GM19463 (cell line): ENCODE measurements at regions not wholly inside any gene's neighbourhood (a gene's known extent, or its start where the extent isn't known, plus 50 kb on each side); places are given as distances from the start of the nearest gene placed in this dataset.
"Not testable (repeated sequence)": the region's sequence is repeated elsewhere in the genome, so short reads cannot be mapped to it uniquely, and the experiment has no call there.

ENCODE experiments used
- ATAC-seq: cut with Tn5 transposase; IDR thresholded peaks from one replicate; pipeline ENCODE4 v1.9.1; 2021; ENCODE audit warnings: mild to moderate bottlenecking, moderate library complexity; ENCODE audit not compliant: unreplicated experiment

DNA sequence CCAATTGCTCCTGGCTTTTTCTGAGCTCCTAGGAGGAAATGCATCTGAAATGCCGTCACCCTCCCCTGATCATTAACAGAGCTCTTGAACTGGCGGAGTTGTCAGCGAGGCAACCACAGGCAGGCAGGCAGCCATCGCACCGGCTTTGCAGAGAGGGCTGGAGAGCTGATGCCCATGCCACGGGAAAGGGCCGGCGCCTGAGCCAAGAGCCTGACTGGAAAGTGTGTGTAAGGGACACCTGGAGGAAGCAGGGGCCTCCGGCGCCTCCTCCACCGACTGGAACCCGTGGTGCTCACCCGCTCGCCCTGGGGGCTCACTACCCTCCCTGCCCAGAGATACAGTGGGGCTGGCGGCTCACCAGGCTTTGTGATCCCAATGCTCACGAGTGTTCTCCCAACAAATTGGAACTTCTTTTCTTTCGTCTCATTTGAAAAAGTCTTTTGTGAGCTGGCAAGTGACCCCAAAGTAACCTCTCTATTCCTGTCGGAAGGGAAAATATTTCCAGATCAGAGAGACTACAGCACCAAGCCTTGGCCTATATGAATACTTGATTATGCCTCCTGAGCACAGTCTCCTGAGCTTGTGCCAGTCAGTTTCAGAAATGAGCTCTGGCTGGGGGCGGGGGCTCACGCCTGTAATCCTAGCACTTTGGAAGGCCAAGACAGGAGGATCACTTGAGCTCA, 97.7 kb upstream of the SLC25A33 start:
- no peak for ATAC-seq

DNA sequence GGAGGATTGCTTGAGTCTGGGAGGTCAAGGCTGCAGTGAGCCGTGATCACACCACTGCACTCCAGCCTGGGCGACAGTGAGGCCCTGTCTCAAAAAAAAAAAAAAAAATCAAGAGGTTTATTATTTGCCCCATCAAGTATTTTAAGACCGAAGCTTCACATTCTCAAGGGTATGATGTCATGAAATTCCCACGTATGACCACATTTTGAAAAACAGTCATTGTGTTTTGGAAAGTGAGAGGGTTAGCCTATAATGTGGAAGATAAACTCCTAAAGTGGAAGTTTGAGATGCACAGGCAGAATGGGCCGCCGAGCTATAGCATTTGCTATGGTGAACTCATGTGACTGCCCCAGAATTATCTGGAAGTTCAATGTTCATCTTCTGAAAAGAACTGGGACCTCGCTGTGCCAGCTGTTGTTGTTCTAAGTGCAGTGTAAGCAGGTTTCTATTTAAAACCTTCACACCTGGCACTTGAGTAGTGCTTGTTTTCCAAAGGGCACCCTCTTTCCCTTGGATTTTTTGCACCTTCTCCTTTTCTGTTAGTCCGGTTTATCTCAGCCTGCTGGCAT, 96.9 kb upstream of the SLC25A33 start:
- ATAC-seq, result no peak

DNA sequence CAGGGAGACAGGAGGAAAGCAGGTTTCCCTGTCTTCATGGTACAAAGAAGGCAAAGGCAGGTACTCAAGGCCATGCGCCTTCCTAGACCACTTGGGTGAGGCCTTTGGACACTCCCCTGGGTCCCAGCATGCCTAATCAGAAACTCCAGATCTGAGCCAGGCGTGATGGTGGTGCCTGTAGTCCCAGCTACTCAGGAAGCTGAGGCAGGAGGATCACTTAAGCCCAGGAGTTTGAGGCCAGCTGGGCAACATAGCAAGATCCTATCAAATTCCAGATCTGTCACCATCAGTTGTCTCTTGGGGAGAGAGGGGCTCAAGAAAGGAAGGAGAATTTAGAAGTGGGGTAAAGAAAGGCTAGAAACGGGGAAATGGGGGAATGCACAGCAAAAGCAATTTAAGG, 96.3 kb upstream of the SLC25A33 start:
- no peak for ATAC-seq

DNA sequence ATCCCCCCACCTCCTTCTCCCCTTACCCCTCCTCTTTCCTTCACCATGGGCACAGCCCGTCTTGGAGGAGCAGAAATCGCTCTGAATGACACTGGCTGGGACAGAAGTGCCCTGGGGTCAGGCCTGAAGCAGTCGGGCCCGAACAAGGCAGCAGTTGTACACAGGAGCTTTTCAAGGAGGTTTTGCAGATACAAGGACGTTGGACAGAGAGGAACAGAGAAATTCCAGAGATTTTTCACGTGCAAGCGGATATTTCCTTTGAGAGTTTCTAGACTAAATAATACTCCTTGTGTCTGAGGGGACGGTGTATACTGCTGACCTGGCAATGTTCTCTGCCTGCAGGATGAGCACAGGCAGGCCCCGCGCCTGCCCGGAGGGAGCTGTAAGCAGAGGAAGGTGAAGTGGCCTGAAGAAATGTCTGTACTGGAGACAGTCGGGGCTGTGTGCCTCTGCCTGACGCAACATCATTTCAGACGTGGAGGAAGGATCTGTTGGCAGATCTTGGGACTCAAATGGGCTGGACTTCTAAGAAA, 95.3 kb upstream of the SLC25A33 start:
- ATAC-seq, result no peak

DNA sequence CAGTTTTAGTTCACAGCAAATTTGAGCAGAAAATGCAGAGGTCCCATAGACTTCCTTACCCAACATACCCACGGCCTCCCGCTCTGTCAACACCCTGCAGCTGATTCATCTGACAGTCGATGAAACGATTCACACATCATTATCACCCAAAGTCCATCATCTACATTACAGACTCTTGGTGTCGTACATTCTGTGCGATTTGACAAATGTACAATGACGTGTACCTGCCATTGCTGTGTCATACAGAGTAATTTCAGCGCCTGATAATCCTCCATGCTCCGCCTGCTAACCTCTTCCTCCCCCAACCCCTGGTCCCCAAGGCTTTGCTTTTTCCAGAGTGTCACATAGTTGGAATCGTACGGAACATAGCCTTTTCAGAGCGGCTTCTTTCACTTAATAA, 94.7 kb upstream of the SLC25A33 start:
- no peak for ATAC-seq

DNA sequence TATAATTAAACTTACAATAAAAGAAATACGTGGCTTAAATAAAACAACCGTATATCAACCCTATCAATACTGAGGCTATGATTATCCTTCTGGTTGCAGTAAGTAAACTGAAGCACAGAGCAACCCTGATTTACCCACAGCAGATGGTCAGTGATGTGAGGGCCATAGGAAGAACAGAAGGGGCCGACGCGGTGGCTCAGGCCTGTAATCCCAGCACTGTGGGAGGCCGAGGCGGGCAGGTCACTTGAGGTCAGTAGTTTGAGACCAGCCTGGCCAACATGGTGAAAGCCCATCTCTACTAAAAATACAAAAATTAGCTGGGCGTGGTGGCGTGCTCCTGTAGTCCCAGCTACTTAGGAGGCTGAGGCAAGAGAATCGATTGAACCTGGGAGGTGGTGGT, 94.2 kb upstream of the SLC25A33 start:
- ATAC-seq, result not testable (repeated sequence)

DNA sequence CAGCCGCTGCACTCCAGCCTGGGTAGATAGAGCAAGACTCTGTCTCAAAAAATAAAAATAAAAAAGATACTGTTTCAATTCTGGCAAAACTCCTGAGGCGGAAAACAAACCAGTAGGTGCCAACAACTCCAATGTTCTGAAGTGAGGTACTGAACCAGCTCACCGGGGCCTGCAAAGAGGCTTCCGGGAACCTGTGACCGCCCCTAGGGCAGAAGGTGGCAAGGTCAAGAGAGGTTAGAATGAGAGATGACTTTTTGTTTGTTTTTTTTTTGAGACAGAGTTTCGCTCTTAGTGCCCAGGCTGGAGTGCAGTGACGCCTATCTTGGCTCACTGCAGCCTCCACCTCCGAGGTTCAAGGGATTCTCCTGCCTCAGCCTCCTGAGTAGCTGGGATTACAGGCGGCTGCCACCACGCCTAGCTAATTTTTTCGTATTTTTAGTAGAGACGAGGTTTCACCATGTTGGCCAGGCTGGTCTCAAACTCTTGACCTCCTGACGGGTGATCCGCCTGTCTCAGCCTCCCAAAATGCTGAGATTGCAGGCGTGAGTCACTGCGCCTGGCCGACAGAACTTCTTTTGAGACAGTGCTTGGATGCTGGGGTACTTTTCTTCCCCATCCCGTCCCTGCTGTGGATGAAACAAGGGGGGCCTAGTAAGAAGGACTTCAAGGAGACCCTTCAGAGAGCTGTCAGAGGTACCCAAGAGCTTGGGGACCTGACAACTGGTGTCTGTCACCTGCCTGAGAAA, 91.9 kb upstream of the SLC25A33 start:
- ATAC-seq, result no peak

DNA sequence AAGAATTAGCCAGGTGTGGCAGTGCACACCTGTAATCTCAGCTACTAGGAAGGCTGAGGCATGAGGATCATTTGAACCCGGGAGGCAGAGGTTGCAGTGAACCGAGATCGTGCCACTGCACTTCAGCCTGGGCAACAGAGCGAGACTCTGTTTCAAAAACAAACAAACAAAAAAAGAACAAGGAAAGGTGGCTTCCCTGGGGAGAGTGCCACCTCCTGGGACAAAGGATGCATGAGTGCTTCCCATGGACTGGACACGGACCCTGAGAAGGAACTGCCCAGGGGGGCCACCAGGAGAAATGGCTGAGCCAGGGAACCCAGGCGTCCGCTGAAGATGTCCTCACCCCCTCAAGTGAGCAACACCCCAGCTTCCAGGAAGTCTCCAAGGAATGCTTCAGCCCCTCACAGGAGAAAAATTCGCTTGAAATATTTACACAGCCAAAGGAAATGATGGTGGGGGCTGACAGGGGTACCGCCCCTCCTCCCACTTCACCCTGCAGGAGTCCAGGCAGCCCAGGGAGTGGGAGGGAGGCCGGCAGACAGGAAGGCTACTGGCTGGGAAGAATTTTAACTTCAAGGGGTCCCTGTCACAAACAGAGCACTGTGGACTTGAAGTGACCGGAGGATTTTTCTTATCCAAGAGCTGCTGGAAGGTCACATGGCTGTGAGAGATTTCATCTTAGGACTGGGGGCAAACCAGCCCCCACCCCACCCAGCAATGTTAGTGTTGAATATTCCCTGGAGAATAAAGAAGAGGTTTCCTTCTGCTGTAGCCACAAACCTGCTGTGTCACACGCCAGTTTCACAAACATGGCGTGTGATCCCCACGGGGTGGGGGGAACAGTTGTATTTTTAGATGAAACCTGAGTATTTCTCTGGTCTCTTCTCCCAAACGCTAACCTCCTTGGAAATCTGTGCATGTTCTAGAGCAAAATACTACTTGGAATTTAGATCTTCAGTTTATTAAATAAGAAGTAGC, 90.8 kb upstream of the SLC25A33 start:
- ATAC-seq, result no peak

DNA sequence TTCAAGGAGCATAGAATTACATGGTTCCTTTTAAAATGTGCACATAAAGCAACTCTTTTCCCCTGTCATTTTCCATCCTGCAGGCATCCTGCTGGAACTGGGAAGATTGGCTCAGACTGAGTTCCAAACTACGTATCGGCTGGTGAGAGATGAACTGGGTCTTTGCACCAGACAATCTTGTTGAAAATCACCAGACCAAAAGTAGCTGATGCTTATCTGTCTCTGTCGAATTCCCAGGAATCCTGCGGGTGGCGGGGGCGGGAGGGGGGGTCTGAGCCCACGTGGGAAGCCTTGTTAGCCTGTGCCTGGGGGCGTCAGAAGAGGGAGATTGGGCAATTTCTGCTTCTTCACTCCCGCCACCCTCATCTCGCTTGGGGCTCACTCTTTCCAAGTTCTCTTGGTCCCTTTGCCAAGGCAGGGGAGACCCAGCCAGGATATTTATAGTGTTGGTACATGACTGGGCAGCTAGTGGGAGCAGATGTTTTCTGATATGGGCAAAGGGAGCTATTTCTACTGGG, 90.1 kb upstream of the SLC25A33 start:
- ATAC-seq, result no peak

DNA sequence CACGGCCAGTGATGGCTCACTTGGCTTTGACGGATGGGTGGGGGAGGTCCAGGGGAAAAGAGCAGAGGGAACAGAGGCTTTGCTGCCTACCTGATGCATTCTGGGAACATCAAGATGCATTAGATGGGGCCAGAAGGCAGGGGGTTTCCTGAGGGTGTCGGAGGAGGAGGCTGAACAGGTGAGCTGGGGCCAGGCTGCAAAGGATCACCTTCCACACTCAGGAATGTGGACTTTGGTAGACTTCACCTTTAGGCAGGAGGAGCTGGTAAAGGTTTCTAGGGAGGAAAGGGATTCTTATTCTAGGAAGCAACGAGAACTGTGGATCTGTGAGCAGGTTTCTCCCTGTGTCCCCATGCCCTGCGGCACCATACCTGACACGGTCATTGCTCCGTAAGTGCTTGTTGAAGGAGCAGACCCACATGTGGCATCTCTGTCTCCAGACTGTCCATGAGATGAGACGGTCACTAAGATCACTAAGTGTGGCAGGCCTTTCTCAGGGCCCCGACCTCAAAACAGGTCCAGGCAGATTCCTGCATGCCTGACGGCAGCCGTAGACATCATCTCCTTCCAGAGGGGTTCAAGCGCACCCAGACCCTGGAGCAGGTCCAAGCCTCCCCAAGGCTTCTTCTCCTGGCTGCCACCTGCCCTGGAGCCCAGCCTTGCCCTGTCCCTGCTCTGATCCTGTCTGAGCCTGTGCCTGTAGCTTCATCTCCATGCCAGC, 89.1 kb upstream of the SLC25A33 start:
- ATAC-seq, result no peak

DNA sequence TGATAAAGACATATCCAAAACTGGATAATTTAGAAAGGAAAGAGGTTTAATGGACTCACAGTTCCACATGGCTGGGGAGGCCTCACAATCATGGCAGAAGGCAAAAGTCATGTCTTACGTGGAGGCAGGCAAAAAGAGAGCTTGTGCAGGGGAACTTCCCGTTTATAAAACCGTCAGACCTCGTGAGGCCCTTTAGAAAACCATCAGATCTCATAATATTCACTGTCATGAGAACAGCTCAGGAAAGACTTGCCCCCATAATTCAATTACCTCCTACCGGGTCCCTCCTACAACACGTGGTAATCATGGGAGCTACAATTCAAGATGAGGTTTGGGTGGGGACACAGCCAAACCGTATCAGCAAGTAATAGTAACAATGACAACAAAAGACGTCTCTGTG, 88.2 kb upstream of the SLC25A33 start:
- ATAC-seq, result no peak

DNA sequence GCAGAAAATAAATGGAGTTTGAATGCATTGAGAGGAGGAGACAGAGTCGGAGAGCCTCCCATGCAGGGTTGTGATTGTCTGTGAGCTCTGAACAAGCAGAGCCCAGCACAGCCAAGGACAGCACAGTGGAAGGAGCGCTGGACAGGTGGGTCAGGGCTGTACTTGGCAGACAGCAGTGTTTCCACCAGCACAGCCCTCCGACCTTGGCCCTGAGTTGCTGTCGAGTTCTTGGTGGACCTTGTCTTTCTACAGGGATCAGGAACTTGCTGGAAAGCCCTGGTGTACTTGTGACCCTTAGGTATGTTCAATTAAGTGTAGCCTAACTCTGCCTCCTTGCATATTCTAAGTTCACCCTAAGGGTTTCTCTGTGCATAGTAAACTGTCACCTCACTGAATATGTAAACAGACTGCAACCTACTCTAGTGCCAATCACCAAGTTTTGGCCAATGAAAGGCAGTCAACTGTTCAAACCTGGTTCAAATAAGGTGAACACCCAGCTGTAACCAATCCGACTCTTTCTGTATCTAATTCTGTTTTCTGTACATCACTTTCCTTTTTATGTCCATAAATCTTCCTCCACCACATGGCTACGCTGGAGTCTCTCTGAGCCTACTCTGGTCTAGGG, 86.6 kb upstream of the SLC25A33 start:
- ATAC-seq, result no peak

DNA sequence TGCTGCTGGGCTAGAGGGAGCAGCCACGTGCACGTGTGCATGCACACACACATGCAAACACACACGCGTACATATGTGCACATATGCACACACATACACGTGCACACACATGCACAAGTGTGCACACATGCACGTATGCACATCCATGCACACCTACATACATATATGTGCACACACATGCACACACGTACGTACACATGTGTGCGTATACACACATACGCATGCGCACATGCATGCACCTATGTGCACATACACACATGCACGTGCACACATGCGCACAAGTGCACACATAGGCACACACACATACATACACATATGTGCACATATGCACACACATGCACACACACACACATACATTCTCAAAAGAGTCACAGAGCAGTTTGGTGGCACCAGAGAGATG, 85.9 kb upstream of the SLC25A33 start:
- no peak for ATAC-seq

DNA sequence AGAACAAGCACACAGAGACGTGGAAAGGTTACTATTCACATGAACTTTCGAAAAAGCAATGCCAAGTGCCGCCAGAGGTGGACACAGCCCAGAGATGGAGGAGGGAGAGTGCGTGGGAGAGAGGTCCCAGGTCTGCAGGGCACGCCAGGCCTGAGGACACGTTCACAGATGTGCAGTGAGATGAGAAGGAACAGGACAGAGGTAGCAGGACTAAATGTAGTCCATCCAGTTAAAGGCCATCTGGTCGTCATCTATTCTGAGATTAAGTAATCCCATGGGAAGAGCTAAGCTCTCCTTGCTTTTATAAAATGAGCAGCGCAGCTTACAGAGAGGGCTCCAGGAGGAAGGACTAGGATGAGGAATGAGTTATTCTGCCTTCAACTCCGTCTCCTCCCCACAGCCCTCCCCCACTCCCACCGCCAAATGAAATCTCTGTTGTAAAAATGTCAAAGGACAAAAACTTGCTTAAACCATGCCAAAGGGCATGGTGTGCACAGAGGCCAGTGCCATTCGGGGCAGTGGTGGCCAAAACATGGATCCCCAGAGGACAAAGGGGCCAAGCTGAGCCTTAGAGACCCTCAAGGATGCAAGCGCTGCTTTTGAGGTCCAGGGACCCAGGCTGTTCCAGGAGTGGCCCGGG, 85.4 kb upstream of the SLC25A33 start:
- no peak for ATAC-seq

DNA sequence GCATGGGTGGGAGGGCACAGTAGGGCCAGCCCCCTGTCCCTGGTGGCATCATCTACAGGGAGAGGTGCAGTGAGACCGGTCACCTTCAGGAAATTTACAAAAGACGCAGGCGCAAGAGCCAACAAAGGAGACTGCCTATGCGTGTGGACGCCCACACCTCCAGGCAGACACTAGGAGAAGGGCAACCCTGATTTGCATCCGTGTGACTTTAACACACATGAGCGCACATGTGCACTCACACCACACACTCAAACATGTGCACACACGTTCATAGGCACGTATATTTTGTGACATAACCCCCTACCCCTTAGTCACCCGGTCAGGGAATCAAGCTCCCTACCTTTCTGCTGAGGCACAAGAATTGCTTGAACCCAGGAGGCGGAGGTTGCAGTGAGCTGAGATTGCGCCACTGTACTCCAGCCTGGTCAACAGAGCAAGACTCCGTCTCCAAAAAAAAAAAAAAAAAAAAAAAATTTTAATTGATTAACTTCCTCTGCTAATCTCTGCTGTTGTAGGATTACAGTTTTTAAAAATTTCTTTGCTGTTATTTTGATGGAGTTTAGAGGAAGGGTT, 84.7 kb upstream of the SLC25A33 start:
- no peak for ATAC-seq

DNA sequence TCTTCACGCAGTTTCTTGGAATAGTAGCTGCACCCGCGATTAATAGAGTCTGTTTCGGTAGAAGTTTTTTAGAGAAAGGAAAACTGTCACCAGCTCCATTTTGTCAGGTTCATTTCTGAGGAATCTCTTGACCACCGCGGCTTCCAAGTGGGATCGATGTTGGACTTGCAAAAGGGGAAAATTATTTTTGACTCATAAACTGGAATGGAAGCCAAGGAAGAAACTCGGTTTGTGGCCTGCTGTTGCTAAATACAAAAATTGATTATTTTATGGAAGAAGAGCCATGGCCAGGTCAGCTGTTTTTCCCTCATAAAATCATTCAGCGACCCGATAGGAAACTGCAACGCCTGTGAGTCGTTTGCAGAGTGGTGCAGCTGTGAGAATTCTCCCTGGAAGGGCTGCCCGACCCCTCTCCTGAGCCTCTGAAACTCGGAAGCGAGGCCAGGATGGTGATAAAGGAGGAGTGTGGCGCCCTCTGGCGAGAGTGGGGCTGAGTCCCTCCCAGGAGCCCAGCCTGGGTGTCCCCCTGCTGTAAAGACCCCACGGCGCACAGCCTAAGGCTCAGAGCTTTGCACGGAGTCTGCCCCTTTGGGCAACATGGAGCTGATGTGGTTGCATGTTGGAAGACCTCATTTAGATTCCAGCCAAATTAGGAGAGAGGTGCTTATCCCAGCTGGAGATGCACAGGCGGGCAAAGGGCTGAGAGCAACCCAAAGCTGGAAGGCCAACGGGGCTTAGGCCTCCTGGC, 83.6 kb upstream of the SLC25A33 start:
- no peak for ATAC-seq

DNA sequence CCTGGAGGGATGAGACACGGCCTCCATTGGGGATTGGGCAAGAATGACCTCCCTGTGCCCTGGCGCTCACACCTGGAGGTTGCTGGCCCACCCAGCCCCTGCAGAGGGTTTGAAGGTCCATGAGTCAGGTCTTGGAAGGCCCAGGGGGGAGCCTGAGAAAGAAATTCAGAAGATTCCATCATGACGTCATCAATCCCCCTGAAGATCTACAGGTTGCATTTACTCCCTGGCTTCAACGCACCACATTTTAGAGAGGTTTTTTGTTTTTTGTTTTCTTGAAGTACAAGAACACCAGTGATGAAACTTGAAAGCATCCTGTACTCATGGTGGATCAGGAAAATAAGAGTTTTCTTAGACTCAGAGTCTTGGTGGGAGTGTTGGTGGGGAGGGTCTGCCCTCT, 82.4 kb upstream of the SLC25A33 start:
- no peak for ATAC-seq

DNA sequence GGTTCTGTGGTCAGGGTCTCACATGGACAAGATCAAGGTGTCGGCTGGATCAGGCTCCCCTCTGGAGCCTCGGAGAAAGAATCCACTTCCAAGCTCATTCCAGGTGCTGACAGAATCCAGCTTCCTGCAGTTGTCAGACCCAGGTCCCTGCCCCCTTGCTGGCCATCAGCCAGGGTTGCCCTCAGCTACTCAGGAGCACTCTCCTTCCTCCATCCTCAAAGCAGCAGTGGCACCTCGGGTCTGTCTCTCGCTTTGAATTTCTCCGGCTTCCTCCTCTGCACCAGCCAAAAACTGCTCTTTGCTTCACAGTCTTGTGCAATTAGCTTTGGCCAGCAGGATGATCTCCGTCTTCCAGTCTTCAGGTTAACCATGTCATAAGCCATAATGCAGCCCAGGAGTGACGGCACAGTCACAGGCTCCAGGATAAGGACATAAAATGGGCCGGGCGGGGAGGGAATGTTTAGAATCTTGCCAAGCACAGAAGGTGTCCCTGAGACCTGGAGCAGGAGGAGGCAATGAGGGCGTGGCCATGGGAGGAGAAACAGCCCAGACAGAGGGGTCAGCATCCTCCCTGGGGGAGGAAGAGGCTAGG, 79.4 kb upstream of the SLC25A33 start:
- no peak for ATAC-seq
